ENCODE measurements at regions not wholly inside any gene's neighbourhood (a gene's known extent, or its start where the extent isn't known, plus 50 kb on each side); places are given as distances from the start of the nearest gene placed in this dataset.

- TF ChIP-seq CTCF (IDR thresholded peaks at IDR 0.05; ENCODE audit: insufficient read depth, low read depth, low read length) (no peak), EZH2 (IDR thresholded peaks at IDR 0.05; ENCODE audit: insufficient read depth, low read length) (no peak)
These were observed 59.1 kb upstream of the TSPAN11 start for GRCh38 chr12:30867415-30867814.
